K562 (cell line): ENCODE measurements at regions not wholly inside any gene's neighbourhood (a gene's known extent, or its start where the extent isn't known, plus 50 kb on each side); places are given as distances from the start of the nearest gene placed in this dataset.
A peak's percentile ranks its signal among the peaks of the same experiment; 100 is the strongest.

Experiments used
- ARID1B ChIP-seq: fragments of 450-650 bp; IDR thresholded peaks from 2 replicates; pipeline ENCODE4 v1.6.1; 2016; ENCODE audit warnings: antibody characterized with exemption, mild to moderate bottlenecking, inconsistent platforms
- CREB3L1 ChIP-seq: fragments of 450-650 bp; IDR thresholded peaks from 2 replicates; pipeline ENCODE4 v1.6.1; 2014; ENCODE audit warnings: low read depth, mild to moderate bottlenecking, moderate library complexity, borderline replicate concordance
- CTCFL ChIP-seq: IDR thresholded peaks from 2 replicates; pipeline ENCODE4 v1.6.1; 2011; ENCODE audit warnings: borderline replicate concordance, low read depth, mild to moderate bottlenecking, moderate library complexity, low read length; ENCODE audit not compliant: insufficient read depth, poor library complexity, severe bottlenecking
- E2F3 ChIP-seq: fragments of 250-450 bp; sonication (Bioruptor Pico); IDR thresholded peaks from 2 replicates; pipeline ENCODE4 v1.4.0; 2020; ENCODE audit warnings: mild to moderate bottlenecking
- ELK3 ChIP-seq: fragments of 450-650 bp; formaldehyde crosslinking; IDR thresholded peaks from 2 replicates; pipeline ENCODE4 v1.4.0; 2020; ENCODE audit warnings: mild to moderate bottlenecking
- ILK ChIP-seq: fragments of 450-650 bp; IDR thresholded peaks from 2 replicates; pipeline ENCODE4 v1.6.1; 2016; ENCODE audit warnings: missing genetic modification characterization, low read depth, mild to moderate bottlenecking, missing compliant biosample characterization, moderate library complexity, borderline replicate concordance
- IRF2 ChIP-seq: sonication (generic); formaldehyde crosslinking; IDR thresholded peaks from 2 replicates; pipeline ENCODE4 v1.8.1; 2022; ENCODE audit warnings: mild to moderate bottlenecking, missing genetic modification reagents
- MLX ChIP-seq, 2 experiments: fragments of 450-650 bp in 1 of 2; sonication (generic) in 1 of 2; formaldehyde crosslinking; conservative IDR thresholded peaks; 2 replicates each; pipeline versions ENCODE4 v1.4.0 to v1.8.1; 2020 to 2022; ENCODE audit warnings: mild to moderate bottlenecking in 1 of 2, missing genetic modification reagents in 1 of 2
- MYNN ChIP-seq, 2 experiments: sonication (generic); formaldehyde crosslinking in 1 of 2; IDR thresholded peaks; 2 replicates each; pipeline versions ENCODE4 v1.5.0 to v1.6.1; 2016 to 2020; ENCODE audit warnings: antibody characterized with exemption in 1 of 2, missing genetic modification reagents in 1 of 2
- NR2C1 ChIP-seq, 2 experiments: fragments of 450-650 bp; IDR thresholded peaks; 2 replicates each; pipeline ENCODE4 v1.6.1; 2017; ENCODE audit warnings: mild to moderate bottlenecking in 2 of 2, antibody characterized with exemption in 1 of 2, inconsistent platforms in 1 of 2, missing compliant biosample characterization in 1 of 2, missing genetic modification characterization in 1 of 2
- NRF1 ChIP-seq, 2 experiments: fragments of 450-650 bp; IDR thresholded peaks in 1 of 2; conservative IDR thresholded peaks in 1 of 2; 2 replicates each; pipeline ENCODE4 v1.6.1; 2014; ENCODE audit warnings: mild to moderate bottlenecking in 2 of 2
- PCBP1 ChIP-seq: fragments of 200-400 bp; formaldehyde crosslinking; IDR thresholded peaks from 2 replicates; pipeline ENCODE4 v1.6.1; 2018; ENCODE audit warnings: mild to moderate bottlenecking, low read depth, low read length; ENCODE audit not compliant: poor library complexity, severe bottlenecking
- RAD21 ChIP-seq, 2 experiments: fragments of 250-450 bp in 1 of 2; fragments of 450-650 bp in 1 of 2; sonication (Bioruptor Pico) in 1 of 2; formaldehyde crosslinking in 1 of 2; IDR thresholded peaks in 1 of 2; conservative IDR thresholded peaks in 1 of 2; 2 replicates each; pipeline versions ENCODE4 v1.4.0 to v1.8.0; 2020 to 2022; ENCODE audit warnings: mild to moderate bottlenecking in 2 of 2, moderate library complexity in 1 of 2
- RBFOX2 ChIP-seq: fragments of 200-400 bp; formaldehyde crosslinking; IDR thresholded peaks from 2 replicates; pipeline ENCODE4 v1.6.1; 2017; ENCODE audit warnings: low read depth, mild to moderate bottlenecking, low read length, moderate library complexity
- ZNF197 ChIP-seq: fragments of 200-800 bp; sonication (Bioruptor generic); IDR thresholded peaks from 2 replicates; pipeline ENCODE4 v1.6.1; 2016; ENCODE audit warnings: low read depth, missing genetic modification characterization, missing compliant biosample characterization
- ZNF274 ChIP-seq: IDR thresholded peaks from 2 replicates; pipeline ENCODE4 v1.6.1; 2011; ENCODE audit warnings: low read depth, mild to moderate bottlenecking, low read length, moderate library complexity, borderline replicate concordance
- ZNF449 ChIP-seq: fragments of 250-450 bp; sonication (Bioruptor Pico); IDR thresholded peaks from 2 replicates; pipeline ENCODE4 v1.8.0; 2022; ENCODE audit warnings: moderate library complexity, mild to moderate bottlenecking, inconsistent platforms
- ZNF57 ChIP-seq: fragments of 450-650 bp; formaldehyde crosslinking; IDR thresholded peaks from 2 replicates; pipeline ENCODE4 v1.4.0; 2020; ENCODE audit warnings: mild to moderate bottlenecking, moderate library complexity

GRCh38 chr1:75672528-75673393, 51.7 kb upstream of the ACADM start (continued):
- no peak for TF ChIP-seq ZNF57 (CRISPR knock-in tag)
- 0 out of 2 replicates have a peak, but pooled peaks have one; percentile 46 for TF ChIP-seq ELK3 (CRISPR knock-in tag)
- 0 out of 2 replicates have a peak, but pooled peaks have one; percentile 10 for TF ChIP-seq RBFOX2
- TF ChIP-seq ILK (tag), result no peak
- TF ChIP-seq ZNF197 (CRISPR knock-in tag), result no peak
- TF ChIP-seq CTCFL, result no peak
- TF ChIP-seq CREB3L1, result no peak
- no peak for TF ChIP-seq RAD21 (CRISPR knock-in tag; conservative IDR thresholded peaks at IDR 0.05 in 1 of 2, IDR thresholded peaks at IDR 0.05 in 1 of 2)
- no peak for TF ChIP-seq MYNN (IDR thresholded peaks at IDR 0.05)
- no peak for TF ChIP-seq MYNN (CRISPR knock-in tag; IDR thresholded peaks at IDR 0.05)
- TF ChIP-seq NRF1 (conservative IDR thresholded peaks at IDR 0.05 in 1 of 2, IDR thresholded peaks at IDR 0.05 in 1 of 2), result peak in 1 of 2 experiments; percentile 31; a peak in 2 of 4 replicates
- TF ChIP-seq E2F3 (CRISPR knock-in tag), result no peak
- TF ChIP-seq IRF2, result no peak
- no peak for TF ChIP-seq ZNF449 (CRISPR knock-in tag)
- TF ChIP-seq ZNF274, result no peak
- no peak for TF ChIP-seq PCBP1
- peak; percentile 80 for TF ChIP-seq ARID1B
- no peak for TF ChIP-seq NR2C1 (IDR thresholded peaks at IDR 0.05)
- TF ChIP-seq NR2C1 (tag; IDR thresholded peaks at IDR 0.05), result peak; percentile 55; the same call in 1 of the 2 replicates
- TF ChIP-seq MLX (CRISPR knock-in tag; conservative IDR thresholded peaks at IDR 0.05), result no peak
